Kidney epithelial cell (primary cell): ENCODE measurements at regions not wholly inside any gene's neighbourhood (a gene's known extent, or its start where the extent isn't known, plus 50 kb on each side); places are given as distances from the start of the nearest gene placed in this dataset.
"Not testable (repeated sequence)": the region's sequence is repeated elsewhere in the genome, so short reads cannot be mapped to it uniquely, and the experiment has no call there.

Source experiments
- DNase-seq: peaks from one replicate; pipeline ENCODE4 v3.0.0-alpha.2; 2010; ENCODE audit warnings: low read depth
- H3K27me3 ChIP-seq: 2 replicates; pipeline ENCODE4 v1.6.0; 2011; ENCODE audit warnings: low read length; ENCODE audit not compliant: control insufficient read depth, insufficient read depth
- H3K36me3 ChIP-seq: 2 replicates; pipeline ENCODE4 v1.5.1; 2011; ENCODE audit warnings: low read length; ENCODE audit not compliant: control insufficient read depth, insufficient read depth
- H3K4me3 ChIP-seq: 2 replicates; pipeline ENCODE4 v1.5.1; 2011; ENCODE audit warnings: low read depth, mild to moderate bottlenecking, control low read depth, low read length
- TF ChIP-seq, protein P1 (sequence below): IDR thresholded peaks from 2 replicates; pipeline ENCODE4 v1.5.1; 2011; ENCODE audit warnings: mild to moderate bottlenecking, moderate library complexity, low read length, control low read depth, inconsistent platforms; ENCODE audit not compliant: insufficient read depth, poor library complexity, severe bottlenecking

DNA sequence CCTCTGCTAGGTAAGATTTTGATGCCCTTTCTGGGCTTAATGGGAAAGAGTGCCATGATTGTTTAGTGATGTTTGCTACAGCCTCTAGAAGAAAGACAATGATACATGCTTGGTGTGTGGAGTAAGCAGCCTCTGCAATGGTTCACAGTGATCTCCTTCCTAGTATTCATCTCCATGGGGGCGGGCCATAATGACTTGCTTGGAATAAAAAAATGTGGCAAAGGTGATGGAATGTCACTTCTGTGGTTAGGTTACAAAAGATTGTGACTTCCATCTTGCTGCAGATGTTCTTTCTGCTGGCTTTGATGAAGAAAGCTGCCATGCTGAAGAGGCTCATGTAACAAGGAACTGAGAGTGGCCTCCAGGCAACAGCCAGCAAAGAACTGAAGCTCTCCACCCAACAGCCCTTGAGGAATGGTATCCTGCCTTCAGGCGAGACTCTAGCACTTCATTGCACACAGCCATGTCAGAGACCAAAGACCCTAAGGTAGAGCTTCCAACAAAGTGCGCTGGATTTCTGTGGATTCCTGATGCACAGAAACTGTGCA is 139.1 kb upstream of the LRIG1 start:
- DNase-seq = no peak

DNA sequence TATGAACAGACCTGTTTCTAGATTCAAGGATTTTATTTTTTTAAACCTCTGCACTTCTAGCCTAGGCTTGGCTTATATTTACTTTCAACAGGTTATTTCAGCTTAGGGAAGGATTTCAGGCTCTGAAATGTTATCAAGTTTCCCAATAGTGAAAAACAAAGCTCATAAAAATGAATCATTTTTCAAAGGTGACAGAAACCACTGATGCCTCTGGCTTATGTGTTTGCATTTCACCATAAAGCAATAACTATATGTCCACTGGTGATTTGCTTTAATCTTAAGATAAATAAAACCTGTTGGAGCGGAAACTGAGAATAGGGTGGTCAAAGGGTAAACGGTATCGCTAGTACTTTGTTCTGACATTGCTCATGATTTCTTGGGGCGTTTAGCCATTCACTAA is 141.2 kb upstream of the LRIG1 start:
- TF ChIP-seq, protein P1, sequence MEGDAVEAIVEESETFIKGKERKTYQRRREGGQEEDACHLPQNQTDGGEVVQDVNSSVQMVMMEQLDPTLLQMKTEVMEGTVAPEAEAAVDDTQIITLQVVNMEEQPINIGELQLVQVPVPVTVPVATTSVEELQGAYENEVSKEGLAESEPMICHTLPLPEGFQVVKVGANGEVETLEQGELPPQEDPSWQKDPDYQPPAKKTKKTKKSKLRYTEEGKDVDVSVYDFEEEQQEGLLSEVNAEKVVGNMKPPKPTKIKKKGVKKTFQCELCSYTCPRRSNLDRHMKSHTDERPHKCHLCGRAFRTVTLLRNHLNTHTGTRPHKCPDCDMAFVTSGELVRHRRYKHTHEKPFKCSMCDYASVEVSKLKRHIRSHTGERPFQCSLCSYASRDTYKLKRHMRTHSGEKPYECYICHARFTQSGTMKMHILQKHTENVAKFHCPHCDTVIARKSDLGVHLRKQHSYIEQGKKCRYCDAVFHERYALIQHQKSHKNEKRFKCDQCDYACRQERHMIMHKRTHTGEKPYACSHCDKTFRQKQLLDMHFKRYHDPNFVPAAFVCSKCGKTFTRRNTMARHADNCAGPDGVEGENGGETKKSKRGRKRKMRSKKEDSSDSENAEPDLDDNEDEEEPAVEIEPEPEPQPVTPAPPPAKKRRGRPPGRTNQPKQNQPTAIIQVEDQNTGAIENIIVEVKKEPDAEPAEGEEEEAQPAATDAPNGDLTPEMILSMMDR = no peak

More for the DNA sequence above, 139.1 kb upstream of the LRIG1 start:
- no peaks in the 10 kb centered on the region for H3K27me3 ChIP-seq
- TF ChIP-seq, protein P1 = no peak
- H3K36me3 ChIP-seq = no peaks in the 10 kb centered on the region
- H3K4me3 ChIP-seq = no peak overlapping the region

DNA sequence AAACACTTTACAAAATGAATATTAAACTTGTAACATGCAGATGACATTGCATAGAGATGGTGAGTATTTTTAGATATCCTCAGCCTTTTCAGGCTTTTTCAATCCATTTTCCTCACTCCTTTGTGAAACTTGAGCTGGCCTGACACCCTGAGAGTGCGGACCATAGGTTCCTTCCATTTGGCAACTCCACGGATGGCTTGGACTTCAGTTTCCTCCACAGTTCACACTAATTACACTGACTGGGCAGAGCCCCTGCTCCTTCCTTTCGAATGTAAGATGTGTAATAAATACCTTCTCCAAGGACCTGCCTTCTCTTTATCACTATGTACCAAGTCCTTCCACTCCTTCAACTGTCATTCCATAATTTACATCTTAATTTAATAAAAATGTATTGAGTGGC is 141.7 kb upstream of the LRIG1 start:
- Histone ChIP-seq H3K4me3 (no peak overlapping the region), H3K27me3 (no peaks in the 10 kb centered on the region), H3K36me3 (no peaks in the 10 kb centered on the region)
- DNase-seq = no peak
- TF ChIP-seq, protein P1 = no peak

More for the DNA sequence above, 141.2 kb upstream of the LRIG1 start:
- Histone ChIP-seq H3K27me3 (no peaks in the 10 kb centered on the region), H3K4me3 (no peak overlapping the region), H3K36me3 (no peaks in the 10 kb centered on the region)
- no peak for DNase-seq

DNA sequence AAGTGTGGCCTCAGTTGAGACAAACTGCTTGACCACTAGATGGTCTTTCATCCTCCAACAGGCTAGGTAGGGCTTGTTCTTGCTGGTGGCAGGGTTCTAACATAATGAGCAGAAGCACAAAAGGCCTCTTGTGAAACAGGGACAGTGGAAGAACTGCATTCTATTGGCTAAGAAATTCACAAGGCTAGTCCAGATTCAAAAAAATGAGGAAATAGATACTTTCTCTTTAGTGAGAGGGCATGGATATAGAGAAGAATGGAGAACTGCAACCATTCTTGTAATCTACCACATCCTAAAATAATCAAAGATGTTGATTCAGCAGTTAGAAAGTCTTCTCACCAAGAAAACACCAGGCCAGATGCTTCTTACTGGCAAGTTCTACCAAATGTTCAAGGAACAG is 143.7 kb upstream of the LRIG1 start:
- no peak for DNase-seq
- TF ChIP-seq, protein P1 = no peak
- Histone ChIP-seq H3K27me3 (no peaks in the 10 kb centered on the region), H3K4me3 (no peak overlapping the region), H3K36me3 (no peaks in the 10 kb centered on the region)

DNA sequence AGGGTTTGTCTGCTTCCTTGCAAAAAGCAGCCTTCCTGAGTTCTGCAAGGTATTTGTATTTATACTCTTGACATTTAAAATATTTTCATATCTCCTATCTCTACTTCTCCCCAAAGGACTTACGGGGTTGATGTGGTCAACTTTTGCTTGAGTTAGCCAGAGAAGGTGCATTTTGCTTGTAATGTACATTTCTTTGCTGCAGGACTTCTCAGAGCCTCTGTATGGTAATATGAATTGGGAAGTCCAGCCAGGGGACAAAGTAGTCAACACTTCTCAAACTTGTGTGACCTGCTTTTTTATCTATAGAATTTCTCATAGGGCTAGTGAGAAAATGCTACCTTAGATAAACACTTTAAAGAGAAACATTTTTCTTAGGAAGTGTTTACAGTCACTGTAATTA is 148.2 kb upstream of the LRIG1 start:
- TF ChIP-seq, protein P1 = no peak
- Histone ChIP-seq H3K27me3 (no peaks in the 10 kb centered on the region), H3K4me3 (no peak overlapping the region), H3K36me3 (no peaks in the 10 kb centered on the region)
- no peak for DNase-seq

DNA sequence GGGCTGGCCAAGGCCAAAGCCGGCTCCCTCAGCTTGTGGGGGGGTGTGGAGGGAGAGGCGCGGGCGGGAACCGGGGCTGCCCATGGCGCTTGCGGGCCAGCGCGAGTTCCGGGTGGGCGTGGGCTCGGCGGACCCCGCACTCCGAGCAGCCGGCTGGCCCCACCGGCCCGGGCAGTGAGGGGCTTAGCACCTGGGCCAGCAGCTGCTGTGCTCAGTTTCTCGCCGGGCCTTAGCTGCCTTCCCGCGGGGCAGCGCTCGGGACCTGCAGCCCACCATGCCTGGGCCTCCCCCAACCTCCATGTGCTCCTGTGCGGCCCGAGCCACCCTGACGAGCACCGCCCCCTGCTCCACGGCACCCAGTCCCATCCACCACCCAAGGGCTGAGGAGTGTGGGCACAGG is 150.7 kb upstream of the LRIG1 start:
- not testable (repeated sequence) for H3K4me3 ChIP-seq, H3K36me3 ChIP-seq, H3K27me3 ChIP-seq, DNase-seq

DNA sequence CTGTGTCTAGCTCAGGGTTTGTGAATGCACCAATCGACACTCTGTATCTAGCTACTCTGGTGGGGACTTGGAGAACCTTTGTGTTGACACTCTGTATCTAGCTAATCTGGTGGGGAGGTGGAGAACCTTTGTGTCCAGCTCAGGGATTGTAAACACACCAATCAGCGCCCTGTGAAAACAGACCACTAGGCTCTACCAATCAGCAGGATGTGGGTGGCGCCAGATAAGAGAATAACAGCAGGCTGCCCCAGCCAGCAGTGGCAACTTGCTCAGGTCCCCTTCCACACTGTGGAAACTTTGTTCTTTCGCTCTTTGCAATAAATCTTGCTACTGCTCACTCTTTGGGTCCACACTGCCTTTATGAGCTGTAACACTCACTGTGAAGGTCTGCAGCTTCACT is 151.3 kb upstream of the LRIG1 start:
- H3K27me3 ChIP-seq, H3K36me3 ChIP-seq, DNase-seq, H3K4me3 ChIP-seq: not testable (repeated sequence)
